Prostate gland (tissue), 2 donors: ENCODE measurements at regions not wholly inside any gene's neighbourhood (a gene's known extent, or its start where the extent isn't known, plus 50 kb on each side); places are given as distances from the start of the nearest gene placed in this dataset.

Experiments
- POLR2A ChIP-seq: fragments of 450-650 bp; IDR thresholded peaks from one replicate; pipeline ENCODE4 v1.6.1; 2016; ENCODE audit warnings: antibody characterized with exemption, mild to moderate bottlenecking
- POLR2AphosphoS5 ChIP-seq: sonication (generic); formaldehyde crosslinking; IDR thresholded peaks from one replicate; pipeline ENCODE4 v1.6.1; 2017; ENCODE audit warnings: antibody characterized with exemption
- TF ChIP-seq, protein P1 (sequence below), 4 experiments: fragments of 200-600 bp in 2 of 4; fragments of 450-650 bp in 2 of 4; sonication (generic) in 2 of 4; IDR thresholded peaks; 1 replicate in 3 of 4; 2 replicates in 1 of 4; pipeline ENCODE4 v1.5.1; 2016 to 2019; ENCODE audit warnings: antibody characterized with exemption in 4 of 4, mild to moderate bottlenecking in 2 of 4, moderate library complexity in 2 of 4

GRCh38 chr14:48672506-48672905 is 913.7 kb downstream of the RPS29 start:
- TF ChIP-seq, protein P1, sequence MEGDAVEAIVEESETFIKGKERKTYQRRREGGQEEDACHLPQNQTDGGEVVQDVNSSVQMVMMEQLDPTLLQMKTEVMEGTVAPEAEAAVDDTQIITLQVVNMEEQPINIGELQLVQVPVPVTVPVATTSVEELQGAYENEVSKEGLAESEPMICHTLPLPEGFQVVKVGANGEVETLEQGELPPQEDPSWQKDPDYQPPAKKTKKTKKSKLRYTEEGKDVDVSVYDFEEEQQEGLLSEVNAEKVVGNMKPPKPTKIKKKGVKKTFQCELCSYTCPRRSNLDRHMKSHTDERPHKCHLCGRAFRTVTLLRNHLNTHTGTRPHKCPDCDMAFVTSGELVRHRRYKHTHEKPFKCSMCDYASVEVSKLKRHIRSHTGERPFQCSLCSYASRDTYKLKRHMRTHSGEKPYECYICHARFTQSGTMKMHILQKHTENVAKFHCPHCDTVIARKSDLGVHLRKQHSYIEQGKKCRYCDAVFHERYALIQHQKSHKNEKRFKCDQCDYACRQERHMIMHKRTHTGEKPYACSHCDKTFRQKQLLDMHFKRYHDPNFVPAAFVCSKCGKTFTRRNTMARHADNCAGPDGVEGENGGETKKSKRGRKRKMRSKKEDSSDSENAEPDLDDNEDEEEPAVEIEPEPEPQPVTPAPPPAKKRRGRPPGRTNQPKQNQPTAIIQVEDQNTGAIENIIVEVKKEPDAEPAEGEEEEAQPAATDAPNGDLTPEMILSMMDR (IDR thresholded peaks at IDR 0.05), result no peak
- TF ChIP-seq POLR2AphosphoS5 (no peak), POLR2A (no peak)
